ENCODE measurements at regions not wholly inside any gene's neighbourhood (a gene's known extent, or its start where the extent isn't known, plus 50 kb on each side); places are given as distances from the start of the nearest gene placed in this dataset.

DNA sequence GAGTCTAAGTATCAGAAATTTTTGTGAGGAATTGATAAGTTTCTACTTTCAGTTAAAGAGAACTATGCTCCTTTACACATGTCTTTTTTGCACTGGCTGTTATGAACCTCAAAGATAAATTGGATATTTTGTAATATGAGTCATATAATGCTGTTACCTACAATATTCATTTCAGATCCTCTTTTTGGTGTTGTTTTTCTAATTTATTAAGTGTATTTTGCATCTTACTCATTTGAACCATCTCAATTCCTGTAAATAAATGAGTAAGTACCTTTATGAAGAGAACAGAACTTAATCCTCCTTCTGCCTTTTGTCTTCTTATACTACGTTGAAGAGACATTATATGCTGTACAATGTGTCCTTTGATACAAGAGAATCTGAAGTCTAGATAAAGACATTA, 74.4 kb downstream of the ZIC1 start:
- Mint-ChIP-seq H3K36me3 (ENCODE audit: low read depth) (no peaks in the 10 kb centered on the region), H3K4me1 (no peaks in the 10 kb centered on the region), H3K9me3 (no peaks in the 10 kb centered on the region), H3K4me3 (no peak overlapping the region), H3K27me3 (ENCODE audit: insufficient read depth) (no peaks in the 10 kb centered on the region), H3K27ac (no peak overlapping the region)
- no peaks in the 10 kb centered on the region for H3K4me1 ChIP-seq (ENCODE audit: control insufficient read depth, insufficient read depth, low read length)
- H3K9me3 ChIP-seq (ENCODE audit: control insufficient read depth, low read length): no peaks in the 10 kb centered on the region
- no peaks in the 10 kb centered on the region for H3K27me3 ChIP-seq (ENCODE audit: control insufficient read depth, insufficient read depth, low read length, poor library complexity, severe bottlenecking)
- WGBS, 2 experiments (ENCODE audit: insufficient coverage in 1 of 2, insufficient read length in 1 of 2): 87% methylated on average over 1 of the region's 1 CpG; no CpG with 5 or more reads in 1 of the 2 experiments
- DNase-seq: no peak
- no peaks in the 10 kb centered on the region for H3K36me3 ChIP-seq (ENCODE audit: control insufficient read depth, insufficient read depth, low read length)
- H3K9ac ChIP-seq (ENCODE audit: extremely low read depth, low read length, poor library complexity, severe bottlenecking): no peak overlapping the region
- no peak overlapping the region for H3K27ac ChIP-seq (ENCODE audit: low read depth, low read length)
- no peak overlapping the region for H3K4me3 ChIP-seq (ENCODE audit: low read length)
- TF ChIP-seq, protein P1, sequence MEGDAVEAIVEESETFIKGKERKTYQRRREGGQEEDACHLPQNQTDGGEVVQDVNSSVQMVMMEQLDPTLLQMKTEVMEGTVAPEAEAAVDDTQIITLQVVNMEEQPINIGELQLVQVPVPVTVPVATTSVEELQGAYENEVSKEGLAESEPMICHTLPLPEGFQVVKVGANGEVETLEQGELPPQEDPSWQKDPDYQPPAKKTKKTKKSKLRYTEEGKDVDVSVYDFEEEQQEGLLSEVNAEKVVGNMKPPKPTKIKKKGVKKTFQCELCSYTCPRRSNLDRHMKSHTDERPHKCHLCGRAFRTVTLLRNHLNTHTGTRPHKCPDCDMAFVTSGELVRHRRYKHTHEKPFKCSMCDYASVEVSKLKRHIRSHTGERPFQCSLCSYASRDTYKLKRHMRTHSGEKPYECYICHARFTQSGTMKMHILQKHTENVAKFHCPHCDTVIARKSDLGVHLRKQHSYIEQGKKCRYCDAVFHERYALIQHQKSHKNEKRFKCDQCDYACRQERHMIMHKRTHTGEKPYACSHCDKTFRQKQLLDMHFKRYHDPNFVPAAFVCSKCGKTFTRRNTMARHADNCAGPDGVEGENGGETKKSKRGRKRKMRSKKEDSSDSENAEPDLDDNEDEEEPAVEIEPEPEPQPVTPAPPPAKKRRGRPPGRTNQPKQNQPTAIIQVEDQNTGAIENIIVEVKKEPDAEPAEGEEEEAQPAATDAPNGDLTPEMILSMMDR (conservative IDR thresholded peaks at IDR 0.05): no peak

DNA sequence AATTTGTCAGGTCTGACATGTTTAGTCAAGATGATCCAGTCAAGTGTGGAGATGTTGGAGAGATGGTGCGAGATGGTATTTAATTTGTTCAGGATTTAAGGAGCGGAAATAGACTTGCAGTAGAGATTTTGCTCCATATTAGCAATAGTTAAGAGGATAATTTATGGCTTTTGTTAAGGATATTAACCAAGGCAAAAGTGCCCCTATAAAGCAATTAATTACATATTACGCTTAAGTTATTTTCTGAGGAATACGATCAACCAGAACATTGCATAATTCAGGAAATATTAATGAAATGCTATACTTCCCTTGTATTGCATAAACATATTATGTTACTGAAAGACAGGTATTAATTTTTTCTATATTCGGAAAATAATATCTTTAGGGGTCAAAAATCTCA, 83.9 kb downstream of the ZIC1 start:
- Histone ChIP-seq H3K27ac (ENCODE audit: low read depth, low read length) (no peak overlapping the region), H3K9ac (ENCODE audit: extremely low read depth, low read length, poor library complexity, severe bottlenecking) (no peak overlapping the region), H3K4me3 (ENCODE audit: low read length) (no peak overlapping the region), H3K4me1 (ENCODE audit: control insufficient read depth, insufficient read depth, low read length) (no peaks in the 10 kb centered on the region), H3K36me3 (ENCODE audit: control insufficient read depth, insufficient read depth, low read length) (no peaks in the 10 kb centered on the region), H3K9me3 (ENCODE audit: control insufficient read depth, low read length) (no peaks in the 10 kb centered on the region), H3K27me3 (ENCODE audit: control insufficient read depth, insufficient read depth, low read length, poor library complexity, severe bottlenecking) (no peaks in the 10 kb centered on the region)
- no peak for DNase-seq
- TF ChIP-seq, protein P1 (conservative IDR thresholded peaks at IDR 0.05): no peak
- 80 to 98% methylated on average over 2 to 3 of the region's 5 CpGs for WGBS, 2 experiments (ENCODE audit: insufficient coverage in 1 of 2, insufficient read length in 1 of 2)
- no peaks in the 10 kb centered on the region for H3K4me1 Mint-ChIP-seq
- H3K4me3 Mint-ChIP-seq: no peak overlapping the region
- H3K27ac Mint-ChIP-seq: no peak overlapping the region
- no peaks in the 10 kb centered on the region for H3K36me3 Mint-ChIP-seq (ENCODE audit: low read depth)
- no peaks in the 10 kb centered on the region for H3K27me3 Mint-ChIP-seq (ENCODE audit: insufficient read depth)
- no peaks in the 10 kb centered on the region for H3K9me3 Mint-ChIP-seq

DNA sequence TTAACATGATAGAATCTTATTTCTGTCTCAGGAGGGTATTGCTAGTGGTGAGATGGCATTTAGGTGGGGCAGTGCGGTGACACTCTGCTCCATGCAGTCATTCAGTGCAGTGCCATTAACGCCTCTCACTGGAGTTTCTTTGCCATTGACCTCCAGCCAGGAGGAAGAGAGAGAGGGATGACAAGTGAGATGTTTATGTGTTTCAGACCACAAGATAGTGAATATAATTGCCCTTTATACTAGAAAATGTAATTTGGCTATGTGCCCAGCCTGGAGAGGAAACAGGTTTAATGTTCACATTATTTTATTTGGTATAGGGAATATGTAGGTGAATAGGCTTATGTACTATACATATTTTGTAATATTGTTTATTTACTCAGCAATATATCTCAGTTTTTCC, 84.5 kb downstream of the ZIC1 start:
- Mint-ChIP-seq H3K9me3 (no peaks in the 10 kb centered on the region), H3K27ac (no peak overlapping the region), H3K4me3 (no peak overlapping the region), H3K27me3 (ENCODE audit: insufficient read depth) (no peaks in the 10 kb centered on the region), H3K4me1 (no peaks in the 10 kb centered on the region), H3K36me3 (ENCODE audit: low read depth) (no peaks in the 10 kb centered on the region)
- Histone ChIP-seq H3K36me3 (ENCODE audit: control insufficient read depth, insufficient read depth, low read length) (no peaks in the 10 kb centered on the region), H3K27me3 (ENCODE audit: control insufficient read depth, insufficient read depth, low read length, poor library complexity, severe bottlenecking) (no peaks in the 10 kb centered on the region), H3K9me3 (ENCODE audit: control insufficient read depth, low read length) (no peaks in the 10 kb centered on the region), H3K27ac (ENCODE audit: low read depth, low read length) (no peak overlapping the region), H3K4me1 (ENCODE audit: control insufficient read depth, insufficient read depth, low read length) (no peaks in the 10 kb centered on the region), H3K4me3 (ENCODE audit: low read length) (no peak overlapping the region), H3K9ac (ENCODE audit: extremely low read depth, low read length, poor library complexity, severe bottlenecking) (no peak overlapping the region)
- no peak for DNase-seq
- TF ChIP-seq, protein P1 (conservative IDR thresholded peaks at IDR 0.05): no peak
- 86 to 100% methylated on average over 1 to 2 of the region's 2 CpGs for whole genome bisulfite sequencing, 2 experiments (ENCODE audit: insufficient coverage in 1 of 2, insufficient read length in 1 of 2)
